GM10847 (cell line): ENCODE measurements at regions not wholly inside any gene's neighbourhood (a gene's known extent, or its start where the extent isn't known, plus 50 kb on each side); places are given as distances from the start of the nearest gene placed in this dataset.

ENCODE experiments used
- POLR2A ChIP-seq: IDR thresholded peaks from 2 replicates; pipeline ENCODE4 v1.6.1; 2011; ENCODE audit not compliant: insufficient read length; ENCODE audit errors: extremely low read depth

GRCh38 chr17:72357764-72358365 is 237.0 kb downstream of the SOX9 start:
- TF ChIP-seq POLR2A: no peak

GRCh38 chr17:72358465-72358864 is 237.6 kb downstream of the SOX9 start:
- no peak for TF ChIP-seq POLR2A

- no peak for TF ChIP-seq POLR2A
These were observed 238.5 kb downstream of the SOX9 start for GRCh38 chr17:72359274-72359673.

GRCh38 chr17:72359811-72360210 is 239.0 kb downstream of the SOX9 start:
- TF ChIP-seq POLR2A: no peak

- TF ChIP-seq POLR2A: no peak
These were observed 239.6 kb downstream of the SOX9 start for GRCh38 chr17:72360386-72360940.

- no peak for TF ChIP-seq POLR2A
These were observed 241.1 kb downstream of the SOX9 start for GRCh38 chr17:72361892-72362291.

- TF ChIP-seq POLR2A: no peak
These were observed 241.7 kb downstream of the SOX9 start for GRCh38 chr17:72362376-72363088.

- no peak for TF ChIP-seq POLR2A
These were observed 242.3 kb downstream of the SOX9 start for GRCh38 chr17:72363089-72363610.

GRCh38 chr17:72365857-72366414 is 245.1 kb downstream of the SOX9 start:
- no peak for TF ChIP-seq POLR2A

GRCh38 chr17:72366626-72367025 is 245.8 kb downstream of the SOX9 start:
- no peak for TF ChIP-seq POLR2A

GRCh38 chr17:72368191-72368590 is 247.4 kb downstream of the SOX9 start:
- no peak for TF ChIP-seq POLR2A

- no peak for TF ChIP-seq POLR2A
These were observed 248.5 kb downstream of the SOX9 start for GRCh38 chr17:72369366-72369765.

GRCh38 chr17:72370819-72371218 is 250.0 kb downstream of the SOX9 start:
- TF ChIP-seq POLR2A: no peak

- TF ChIP-seq POLR2A: no peak
These were observed 251.4 kb downstream of the SOX9 start for GRCh38 chr17:72372185-72372584.

GRCh38 chr17:72373910-72374741 is 253.3 kb downstream of the SOX9 start:
- no peak for TF ChIP-seq POLR2A
